Activated CD8-positive, alpha-beta T cell treated with anti-CD3 and anti-CD28 coated beads for 36 hours (primary cell): ENCODE measurements at regions not wholly inside any gene's neighbourhood (a gene's known extent, or its start where the extent isn't known, plus 50 kb on each side); places are given as distances from the start of the nearest gene placed in this dataset.

Experiments used
- ATAC-seq: fragments of 200-7000 bp; cut with Tn5 transposase; one replicate; pipeline ENCODE4 v1.10.0; 2021; ENCODE audit warnings: mild to moderate bottlenecking, moderate library complexity
- CTCF ChIA-PET: fragments of 350-600 bp; sonication (Branson Sonifier 250); formaldehyde crosslinking; loops from one replicate; lab custom pipeline; 2021; ENCODE audit warnings: antibody characterized with exemption; lab: Charles Lee
- POLR2A ChIA-PET: fragments of 350-600 bp; sonication (Branson Sonifier 250); formaldehyde crosslinking; loops from one replicate; lab custom pipeline; 2021; ENCODE audit warnings: antibody characterized with exemption; lab: Charles Lee
- DNase-seq: peaks from one replicate; pipeline ENCODE4 v3.0.0-alpha.2; 2020
- H3K27ac Mint-ChIP-seq: one replicate; pipeline ENCODE4 v1.8.0; 2021; ENCODE audit warnings: mild to moderate bottlenecking, mixed read lengths
- H3K27me3 Mint-ChIP-seq: one replicate; pipeline ENCODE4 v1.8.0; 2021; ENCODE audit warnings: mixed read lengths
- H3K36me3 Mint-ChIP-seq: one replicate; pipeline ENCODE4 v1.8.0; 2021; ENCODE audit warnings: low read depth, mixed read lengths
- H3K4me1 Mint-ChIP-seq: one replicate; pipeline ENCODE4 v1.8.0; 2021; ENCODE audit warnings: low read depth, mixed read lengths
- H3K4me3 Mint-ChIP-seq: one replicate; pipeline ENCODE4 v1.8.0; 2021; ENCODE audit warnings: mild to moderate bottlenecking, moderate library complexity, mixed read lengths
- H3K9me3 Mint-ChIP-seq: one replicate; pipeline ENCODE4 v1.8.0; 2021; ENCODE audit warnings: mixed read lengths
- intact Hi-C: fragments of 100-400 bp; cut with micrococcal nuclease; formaldehyde crosslinking; loops from one replicate; pipeline ENCODE4 v1.10.0; 2022
- TF ChIP-seq, protein P1 (sequence below): fragments of 200-600 bp; IDR thresholded peaks from one replicate; pipeline ENCODE4 v1.8.0; 2022; ENCODE audit warnings: antibody characterized with exemption, mild to moderate bottlenecking

DNA sequence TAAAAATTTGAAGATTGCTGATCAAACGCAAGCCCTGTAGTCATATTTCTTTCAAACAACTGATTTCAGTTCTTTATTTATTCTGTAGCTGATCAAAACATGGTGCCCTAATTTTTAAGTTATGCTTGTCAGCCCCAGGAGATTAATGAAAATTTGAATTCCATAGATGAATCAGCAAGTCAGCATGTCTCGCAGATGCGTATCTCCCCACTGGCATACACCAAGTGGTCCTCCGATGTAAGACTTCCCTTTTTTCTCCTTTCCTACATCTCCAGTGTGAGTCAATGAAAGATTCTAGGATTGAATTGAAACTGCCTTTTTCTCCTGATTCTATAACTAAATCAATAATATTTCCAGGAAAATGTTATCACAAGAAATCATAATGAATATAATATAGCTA, 539.6 kb upstream of the NOX3 start:
- ChIA-PET CTCF (no interaction called here), POLR2A (no interaction called here)
- Mint-ChIP-seq H3K4me3 (no peak overlapping the region), H3K9me3 (no peaks in the 10 kb centered on the region), H3K36me3 (no peaks in the 10 kb centered on the region), H3K4me1 (no peaks in the 10 kb centered on the region), H3K27ac (no peak overlapping the region), H3K27me3 (no peaks in the 10 kb centered on the region)
- intact Hi-C loops, result no loop called here
- DNase-seq (no peak), ATAC-seq (no peak)
- TF ChIP-seq, protein P1, sequence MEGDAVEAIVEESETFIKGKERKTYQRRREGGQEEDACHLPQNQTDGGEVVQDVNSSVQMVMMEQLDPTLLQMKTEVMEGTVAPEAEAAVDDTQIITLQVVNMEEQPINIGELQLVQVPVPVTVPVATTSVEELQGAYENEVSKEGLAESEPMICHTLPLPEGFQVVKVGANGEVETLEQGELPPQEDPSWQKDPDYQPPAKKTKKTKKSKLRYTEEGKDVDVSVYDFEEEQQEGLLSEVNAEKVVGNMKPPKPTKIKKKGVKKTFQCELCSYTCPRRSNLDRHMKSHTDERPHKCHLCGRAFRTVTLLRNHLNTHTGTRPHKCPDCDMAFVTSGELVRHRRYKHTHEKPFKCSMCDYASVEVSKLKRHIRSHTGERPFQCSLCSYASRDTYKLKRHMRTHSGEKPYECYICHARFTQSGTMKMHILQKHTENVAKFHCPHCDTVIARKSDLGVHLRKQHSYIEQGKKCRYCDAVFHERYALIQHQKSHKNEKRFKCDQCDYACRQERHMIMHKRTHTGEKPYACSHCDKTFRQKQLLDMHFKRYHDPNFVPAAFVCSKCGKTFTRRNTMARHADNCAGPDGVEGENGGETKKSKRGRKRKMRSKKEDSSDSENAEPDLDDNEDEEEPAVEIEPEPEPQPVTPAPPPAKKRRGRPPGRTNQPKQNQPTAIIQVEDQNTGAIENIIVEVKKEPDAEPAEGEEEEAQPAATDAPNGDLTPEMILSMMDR, result no peak

DNA sequence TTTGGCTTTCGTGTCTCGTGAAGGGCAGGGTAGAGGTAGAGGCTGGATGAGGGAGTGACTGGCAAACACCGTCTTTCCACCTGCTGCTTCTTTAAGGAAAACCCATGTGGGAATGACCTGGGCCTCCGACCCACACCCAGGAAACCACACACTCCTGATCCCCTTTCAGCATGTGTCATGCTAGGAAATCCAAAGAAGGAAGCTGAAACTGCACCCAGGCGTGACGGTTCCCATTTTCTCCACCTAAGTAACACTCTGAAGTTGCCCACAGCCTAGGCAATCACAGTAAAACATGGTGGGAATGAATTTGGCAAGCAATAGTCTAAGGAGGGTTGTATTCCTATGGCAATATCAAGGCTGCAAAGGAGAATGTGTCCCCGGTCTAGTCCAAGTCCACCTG, 538.4 kb upstream of the NOX3 start:
- TF ChIP-seq, protein P1, result no peak
- Mint-ChIP-seq H3K27me3 (no peaks in the 10 kb centered on the region), H3K36me3 (no peaks in the 10 kb centered on the region), H3K27ac (no peak overlapping the region), H3K4me3 (no peak overlapping the region), H3K9me3 (no peaks in the 10 kb centered on the region), H3K4me1 (no peaks in the 10 kb centered on the region)
- intact Hi-C loops, result no loop called here
- ChIA-PET CTCF (no interaction called here), POLR2A (no interaction called here)
- ATAC-seq (no peak), DNase-seq (no peak)

DNA sequence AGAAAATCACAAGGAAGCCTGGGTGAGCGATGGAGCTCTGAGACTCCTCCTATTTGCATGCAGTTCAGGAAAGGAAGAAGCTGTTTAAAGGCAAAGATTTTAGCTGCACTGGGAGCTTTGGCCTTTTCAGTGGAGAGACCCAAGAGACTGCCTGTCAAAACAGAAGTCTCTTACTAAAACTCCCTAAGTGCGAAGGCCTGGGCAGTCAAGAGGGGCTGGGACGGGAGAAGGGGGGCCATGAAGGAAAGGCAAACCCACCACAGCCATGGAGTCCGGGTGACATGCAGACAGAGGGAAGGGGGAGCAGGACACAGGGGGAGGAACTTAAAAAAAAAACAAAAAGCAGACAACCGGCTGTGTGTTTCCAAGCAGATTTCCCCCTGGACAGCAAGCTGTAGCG, 537.6 kb upstream of the NOX3 start:
- CTCF ChIA-PET, result no interaction called here

DNA sequence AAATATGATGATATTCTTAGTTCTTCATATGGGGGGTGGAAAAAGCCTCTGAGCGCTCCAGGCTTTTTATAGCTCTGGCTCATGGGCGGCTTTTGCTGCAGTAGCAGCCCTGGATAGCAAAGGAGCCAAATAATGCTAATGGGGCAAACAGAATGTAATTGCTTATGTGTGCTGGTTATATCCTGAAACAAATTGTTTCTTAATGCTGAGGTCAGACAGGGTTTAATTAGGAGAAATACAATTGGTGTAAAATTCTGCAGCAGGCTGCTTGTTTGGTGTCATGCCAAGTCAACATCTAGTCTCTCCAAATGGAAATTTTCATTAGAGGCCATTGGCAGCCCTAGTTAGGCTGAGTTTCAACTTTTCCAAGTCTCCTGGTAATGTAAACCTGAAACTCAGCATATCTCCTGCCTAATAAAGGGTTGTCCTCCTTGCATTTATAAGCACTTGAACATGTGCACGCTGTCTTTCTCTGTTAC, 530.1 kb upstream of the NOX3 start:
- ChIA-PET CTCF (no interaction called here), POLR2A (no interaction called here)
- TF ChIP-seq, protein P1, result no peak
- Mint-ChIP-seq H3K27ac (no peak overlapping the region), H3K4me1 (no peaks in the 10 kb centered on the region), H3K9me3 (no peaks in the 10 kb centered on the region), H3K27me3 (no peaks in the 10 kb centered on the region), H3K36me3 (no peaks in the 10 kb centered on the region), H3K4me3 (no peak overlapping the region)
- ATAC-seq (no peak), DNase-seq (no peak)
- intact Hi-C loops, result no loop called here

More for the DNA sequence above, 537.6 kb upstream of the NOX3 start:
- H3K36me3 Mint-ChIP-seq, result no peaks in the 10 kb centered on the region
- H3K4me1 Mint-ChIP-seq, result no peaks in the 10 kb centered on the region
- TF ChIP-seq, protein P1, result no peak
- H3K27me3 Mint-ChIP-seq, result no peaks in the 10 kb centered on the region
- no peak overlapping the region for H3K4me3 Mint-ChIP-seq
- no peak for ATAC-seq
- intact Hi-C loops, result no loop called here
- POLR2A ChIA-PET, result no interaction called here
- H3K27ac Mint-ChIP-seq, result no peak overlapping the region
- H3K9me3 Mint-ChIP-seq, result no peaks in the 10 kb centered on the region
- no peak for DNase-seq

DNA sequence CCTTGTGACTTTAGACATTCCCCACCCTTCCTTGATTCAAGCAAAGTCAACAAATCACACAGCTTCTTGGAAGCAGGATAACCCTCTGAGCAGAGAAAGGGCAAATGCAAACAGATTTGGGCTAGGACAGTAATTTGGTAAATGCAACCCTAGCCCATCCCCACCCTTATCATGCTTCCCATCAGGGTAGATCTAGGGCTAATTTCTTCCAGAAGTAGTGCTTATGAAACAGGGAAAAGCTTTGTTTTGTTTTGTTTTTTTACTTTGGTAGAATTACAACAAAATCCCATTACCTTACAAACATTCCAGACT, 525.1 kb upstream of the NOX3 start:
- no peaks in the 10 kb centered on the region for H3K9me3 Mint-ChIP-seq
- peaks cover 2% of the 10 kb centered on the region for H3K27me3 Mint-ChIP-seq
- no peak for ATAC-seq
- ChIA-PET CTCF (interaction anchor here (0.6 kb wide), 1 partner anchor 72 kb away, joined by 3 read pairs; no protein-coding TSS in a partner anchor), POLR2A (interaction anchor here (0.9 kb wide), 1 partner anchor 9 kb away, joined by 3 read pairs; no protein-coding TSS in a partner anchor)
- H3K36me3 Mint-ChIP-seq, result no peaks in the 10 kb centered on the region
- intact Hi-C loops, result no loop called here
- TF ChIP-seq, protein P1, result no peak
- no peaks in the 10 kb centered on the region for H3K4me1 Mint-ChIP-seq
- no peak for DNase-seq
- no peak overlapping the region for H3K4me3 Mint-ChIP-seq
- H3K27ac Mint-ChIP-seq, result no peak overlapping the region
